ENCODE measurements at regions not wholly inside any gene's neighbourhood (a gene's known extent, or its start where the extent isn't known, plus 50 kb on each side); places are given as distances from the start of the nearest gene placed in this dataset.

GRCh38 chrX:3195845-3196244, 150.6 kb downstream of the MXRA5 start:
- TF ChIP-seq TEAD4 (IDR thresholded peaks at IDR 0.05) = no peak
- TF ChIP-seq YY1 (IDR thresholded peaks at IDR 0.05; ENCODE audit: low read depth) = no peak

All from Ishikawa (cell line).